HG03159 (cell line): ENCODE measurements at regions not wholly inside any gene's neighbourhood (a gene's known extent, or its start where the extent isn't known, plus 50 kb on each side); places are given as distances from the start of the nearest gene placed in this dataset.
"Not testable (repeated sequence)": the region's sequence is repeated elsewhere in the genome, so short reads cannot be mapped to it uniquely, and the experiment has no call there.

ENCODE experiments used
- ATAC-seq: cut with Tn5 transposase; IDR thresholded peaks from one replicate; pipeline ENCODE4 v1.9.1; 2021; ENCODE audit warnings: mild to moderate bottlenecking, moderate library complexity; ENCODE audit not compliant: unreplicated experiment

DNA sequence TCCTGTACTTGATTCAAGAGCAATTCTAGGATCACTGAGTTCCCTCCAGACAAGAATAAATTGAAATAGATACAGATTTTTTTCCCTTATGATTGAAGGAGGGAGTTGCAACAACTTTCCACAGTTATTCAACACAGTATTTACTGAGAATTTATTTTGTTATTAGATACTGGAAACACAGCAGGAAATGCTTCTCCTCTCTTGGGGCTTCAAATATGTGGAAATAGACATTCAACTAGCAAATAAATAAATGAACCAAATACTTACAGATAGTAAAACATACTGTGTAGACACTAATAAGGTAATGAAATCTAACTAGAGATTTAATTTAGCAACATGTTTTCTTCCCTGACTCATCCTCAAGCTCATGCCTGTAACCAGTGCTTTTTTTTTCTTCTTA lies 169.2 kb downstream of the LNPK start:
- no peak for ATAC-seq

DNA sequence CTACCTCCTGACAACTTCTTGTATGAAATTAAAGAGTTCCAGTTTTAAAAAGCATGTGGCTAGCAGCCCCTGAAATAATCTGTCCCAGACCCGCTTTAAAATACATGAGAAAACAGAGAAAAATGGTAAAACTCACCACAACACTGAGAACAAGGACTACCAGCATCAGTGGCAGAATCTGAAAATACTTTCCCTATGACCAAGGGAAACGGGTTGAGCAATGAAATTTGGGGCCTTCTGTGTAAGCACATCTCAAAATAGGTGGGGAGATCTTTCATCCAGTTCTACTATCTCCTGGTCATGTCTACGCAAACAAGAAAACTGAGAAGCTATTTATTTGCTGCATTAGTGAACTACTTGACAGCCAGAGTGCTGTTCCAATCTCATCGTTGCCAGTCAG lies 172.3 kb downstream of the LNPK start:
- no peak for ATAC-seq

DNA sequence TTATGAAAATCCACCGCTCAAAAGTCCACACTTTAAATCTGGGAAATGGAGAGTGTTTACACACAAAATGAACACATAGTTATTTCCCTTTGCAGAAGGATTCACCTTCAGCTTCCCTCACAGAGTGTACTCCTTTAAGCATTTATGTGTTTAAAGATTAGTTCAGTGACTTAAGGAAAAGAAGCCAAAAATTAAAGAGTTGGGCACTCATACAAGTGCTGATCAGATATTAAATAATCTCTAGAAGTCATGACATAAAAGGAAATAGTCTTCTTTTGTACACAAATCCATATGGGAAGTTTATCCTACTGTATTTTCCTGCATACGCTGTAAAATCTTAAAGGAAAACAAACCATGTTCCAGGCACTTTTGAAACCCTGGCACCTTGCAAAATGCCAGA lies 174.2 kb downstream of the LNPK start:
- no peak for ATAC-seq

DNA sequence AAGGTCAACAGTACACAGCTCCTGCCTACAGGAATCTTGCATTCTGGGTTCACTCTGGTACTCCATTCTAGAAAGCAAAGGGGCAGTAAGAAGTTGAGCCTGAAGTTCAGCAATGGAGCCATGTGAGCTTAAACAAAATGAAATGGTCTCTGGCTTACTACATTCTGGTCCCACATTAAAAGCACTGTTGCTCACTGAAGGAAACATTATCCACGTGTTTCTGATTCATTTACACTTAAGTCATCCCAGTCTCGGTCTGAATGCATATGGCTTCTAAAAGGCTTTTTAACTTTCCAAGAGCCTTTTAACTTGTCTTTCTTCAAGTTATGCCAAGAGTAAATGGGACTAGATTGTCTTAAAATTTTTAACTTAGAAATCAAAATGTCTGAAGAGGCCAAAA lies 177.8 kb downstream of the LNPK start:
- ATAC-seq, result no peak

DNA sequence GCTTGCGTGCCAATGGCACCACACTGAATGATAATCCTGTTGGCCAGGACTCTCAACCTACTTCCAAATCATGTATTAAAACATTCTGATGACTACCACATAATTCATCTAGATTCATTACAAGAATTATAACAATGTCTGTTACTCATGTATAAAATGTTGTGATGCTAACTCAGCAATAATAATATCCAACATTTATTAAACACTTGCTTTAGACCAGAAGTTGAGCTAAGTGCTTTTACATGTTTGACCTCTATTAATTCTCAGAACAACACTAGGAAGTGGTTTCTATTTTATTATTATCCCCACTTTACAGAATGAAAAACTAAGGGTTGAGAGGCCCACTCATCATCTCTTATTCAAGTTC lies 178.4 kb downstream of the LNPK start:
- no peak for ATAC-seq

DNA sequence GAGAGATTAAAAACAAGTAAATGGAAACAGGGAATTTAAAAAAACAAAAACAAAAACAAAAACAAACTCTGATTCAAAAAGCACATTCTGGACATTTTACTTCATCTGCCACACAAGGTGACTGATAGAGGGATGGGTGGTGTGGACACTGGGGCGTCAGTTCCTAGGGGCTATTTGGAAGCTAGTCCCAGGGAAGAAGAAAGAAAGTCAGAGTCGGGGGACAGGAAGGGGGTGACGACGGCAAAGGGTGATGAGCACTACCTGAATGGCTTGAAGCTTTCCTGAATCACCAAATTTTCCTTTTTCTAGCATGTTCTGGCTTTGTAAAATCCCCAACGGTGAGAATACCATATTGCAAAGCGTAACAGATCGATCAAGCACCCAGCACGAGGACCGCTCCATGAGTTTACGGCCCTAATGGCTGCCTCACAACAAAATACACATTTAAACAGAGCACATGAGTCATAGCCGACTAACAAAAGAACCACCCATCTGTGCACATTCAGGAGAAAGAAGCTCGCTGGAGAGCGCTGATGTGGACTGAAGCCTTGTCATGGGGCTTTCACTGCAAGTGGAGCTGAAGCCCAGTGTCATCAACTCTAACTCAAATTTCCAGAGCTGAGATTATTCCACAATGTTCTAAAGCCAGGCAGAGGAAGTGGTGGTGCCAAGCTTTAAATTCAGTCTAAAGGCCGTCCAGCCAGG lies 178.9 kb downstream of the LNPK start:
- ATAC-seq, result no peak

DNA sequence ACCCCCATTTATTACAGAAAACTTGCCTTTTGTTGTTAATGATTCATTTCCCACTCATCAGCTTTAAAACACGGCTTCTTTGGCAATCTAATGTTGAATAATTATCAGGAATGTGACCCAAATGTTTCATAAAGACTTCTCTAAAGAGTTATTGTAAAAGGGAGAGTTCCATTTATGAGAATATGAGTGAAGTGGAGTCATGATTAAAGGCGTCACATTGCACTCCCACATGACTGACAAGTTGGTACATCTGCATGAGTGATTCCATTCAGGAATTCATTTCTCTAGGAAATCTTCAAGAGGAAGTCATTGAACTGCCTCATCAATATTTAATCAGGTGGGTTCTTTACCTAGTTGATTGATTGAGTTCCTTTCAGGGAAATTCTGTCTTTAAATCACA lies 184.8 kb downstream of the LNPK start:
- ATAC-seq, result no peak

DNA sequence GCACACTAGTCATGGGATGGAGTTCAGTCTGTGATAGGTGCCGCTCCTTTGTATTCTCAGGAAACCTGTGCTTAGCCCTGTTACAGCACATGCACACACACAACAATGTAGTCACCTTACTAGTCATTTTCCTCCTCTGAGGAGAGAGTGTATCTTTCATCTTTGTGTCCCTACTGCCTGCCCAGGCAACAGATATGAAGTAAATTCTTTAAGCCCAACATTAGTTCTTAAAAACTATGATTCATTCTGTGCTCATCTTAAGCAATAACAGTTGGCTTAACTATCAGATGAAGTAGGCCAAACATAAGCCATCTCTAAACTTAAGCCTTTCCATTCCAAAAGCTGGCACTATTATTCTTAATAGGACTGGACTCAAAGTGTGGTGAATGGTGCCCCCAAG lies 186.5 kb downstream of the LNPK start:
- ATAC-seq, result no peak

DNA sequence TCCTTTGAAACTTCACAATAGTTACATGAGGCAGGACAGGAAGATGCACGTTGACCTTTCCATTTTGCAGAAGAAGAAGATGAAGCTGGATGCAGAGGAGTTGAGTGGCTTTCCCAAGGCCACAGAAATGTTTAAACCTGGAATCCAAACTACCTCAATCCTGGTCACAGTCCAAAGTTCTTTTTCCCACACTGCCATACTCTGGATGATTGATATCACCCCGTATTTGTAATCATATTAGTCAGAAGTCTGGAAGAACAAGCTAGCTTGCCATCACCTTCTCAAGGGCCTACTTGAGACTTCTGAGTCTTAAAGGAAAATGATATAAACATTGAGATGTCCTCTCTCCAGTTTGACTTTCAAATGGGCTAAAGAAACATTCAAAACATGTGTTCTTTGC lies 190.1 kb downstream of the LNPK start:
- ATAC-seq, result no peak

DNA sequence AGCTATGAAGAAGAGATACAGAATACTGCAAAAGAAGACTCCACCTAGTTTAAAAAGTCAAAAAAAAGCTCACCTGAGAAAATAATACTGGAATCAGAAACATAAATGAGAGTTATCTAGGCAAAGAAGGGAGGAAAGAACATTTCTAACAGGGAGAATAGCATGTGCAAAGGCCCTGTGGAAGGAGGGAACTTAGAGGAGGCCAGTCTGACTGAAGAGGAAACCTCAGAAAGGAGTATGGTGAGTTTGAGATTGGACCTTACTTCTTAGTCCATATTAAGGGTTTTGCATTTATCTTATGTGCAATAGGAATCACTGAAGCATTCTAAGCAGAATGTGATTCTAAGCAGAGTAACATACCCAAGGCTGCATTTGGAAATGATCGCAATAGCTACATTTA lies 193.2 kb downstream of the LNPK start:
- ATAC-seq, result no peak

DNA sequence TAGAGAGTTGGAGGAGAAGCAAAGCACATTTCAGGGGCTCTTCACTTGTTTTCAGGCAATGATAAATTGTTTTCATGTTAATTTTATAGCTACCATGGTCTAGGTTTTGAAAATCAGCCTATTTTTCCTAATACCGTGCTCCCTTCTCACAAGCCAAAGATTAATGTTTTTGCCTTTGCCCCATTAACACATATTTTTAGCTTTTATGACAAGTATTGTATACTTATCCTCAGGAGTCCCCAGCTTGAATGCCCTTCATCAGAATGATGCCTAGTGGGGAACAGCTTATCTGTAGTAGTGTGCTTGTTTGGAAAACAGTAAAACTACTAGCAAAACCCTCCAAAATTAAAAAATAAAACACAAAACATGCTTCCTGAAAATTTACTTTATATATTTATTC lies 194.0 kb downstream of the LNPK start:
- ATAC-seq, result no peak

DNA sequence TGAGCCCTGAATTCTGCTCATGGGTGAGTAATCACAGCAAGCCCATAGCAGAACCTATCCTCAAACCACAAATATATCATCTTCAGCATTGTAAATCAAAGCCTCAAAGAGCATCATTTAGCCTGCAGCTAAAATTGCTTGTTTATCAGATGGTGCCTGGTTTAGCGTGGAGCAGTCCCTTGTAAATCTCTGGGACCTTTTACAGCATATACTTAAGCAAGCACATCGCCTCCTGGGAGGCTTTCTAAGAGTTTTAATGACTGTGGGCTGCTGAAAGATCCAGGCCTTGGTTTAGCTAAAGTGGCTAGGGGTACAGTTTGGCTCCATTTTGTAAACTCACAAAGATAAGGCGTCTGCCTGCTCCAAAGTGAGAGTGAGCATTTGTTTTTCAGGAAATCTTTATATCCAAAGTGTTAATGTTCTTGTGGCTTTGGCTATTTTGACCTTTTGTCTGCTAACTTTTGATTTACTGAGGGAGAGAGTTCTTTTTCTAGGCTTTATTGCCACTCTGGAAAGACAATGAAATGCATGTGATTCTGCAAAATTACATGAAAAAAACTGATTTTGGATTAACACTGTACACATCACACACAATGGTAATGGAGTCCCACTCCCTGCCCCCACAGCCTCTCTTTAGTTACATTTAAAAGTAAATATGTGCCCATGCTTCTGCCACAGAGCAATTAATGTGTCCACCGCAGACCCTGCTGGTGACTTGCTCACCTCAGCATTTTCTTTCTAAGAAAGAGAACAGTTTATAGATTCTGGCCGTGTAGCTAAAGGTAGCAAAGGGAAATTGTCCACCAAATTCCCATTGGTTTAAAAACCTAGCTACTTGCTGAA lies 194.8 kb downstream of the LNPK start:
- ATAC-seq, result no peak

DNA sequence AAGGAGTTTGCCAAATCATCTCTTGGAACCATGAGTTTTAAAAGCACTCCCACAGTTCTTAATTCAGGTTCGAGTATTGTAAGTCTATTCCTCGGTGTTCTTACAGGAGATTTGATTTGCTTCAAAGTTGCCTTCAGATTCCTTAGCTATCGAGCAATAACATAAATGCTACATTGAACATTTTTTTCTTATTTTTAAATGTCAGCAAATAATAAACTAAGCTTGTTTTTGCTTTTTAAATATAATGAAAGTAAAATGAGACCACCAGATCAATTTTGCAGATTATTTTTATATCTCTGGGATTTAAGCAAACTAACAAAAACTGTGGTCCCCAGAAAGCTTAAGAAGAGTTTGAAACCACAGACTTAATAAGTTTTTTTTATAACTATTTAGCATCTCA lies 195.5 kb downstream of the LNPK start:
- no peak for ATAC-seq

DNA sequence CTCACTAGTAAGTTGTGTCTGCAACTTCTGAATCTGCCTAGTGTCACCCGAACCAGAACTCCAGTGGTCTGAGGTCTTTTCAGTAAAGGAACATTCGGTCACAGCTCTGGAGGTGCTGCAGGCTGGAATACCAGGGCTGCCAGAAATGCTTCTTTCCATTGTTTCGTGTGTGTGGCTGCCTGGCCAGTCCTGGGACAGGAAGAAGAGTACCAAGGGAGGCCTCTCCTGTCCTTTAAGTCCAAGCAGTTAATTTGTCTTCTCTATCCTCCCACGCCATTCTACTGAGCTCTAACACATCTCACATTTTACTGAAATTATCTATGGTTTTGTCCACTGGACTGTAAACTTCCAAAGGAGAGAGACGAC lies 196.0 kb downstream of the LNPK start:
- ATAC-seq, result no peak

DNA sequence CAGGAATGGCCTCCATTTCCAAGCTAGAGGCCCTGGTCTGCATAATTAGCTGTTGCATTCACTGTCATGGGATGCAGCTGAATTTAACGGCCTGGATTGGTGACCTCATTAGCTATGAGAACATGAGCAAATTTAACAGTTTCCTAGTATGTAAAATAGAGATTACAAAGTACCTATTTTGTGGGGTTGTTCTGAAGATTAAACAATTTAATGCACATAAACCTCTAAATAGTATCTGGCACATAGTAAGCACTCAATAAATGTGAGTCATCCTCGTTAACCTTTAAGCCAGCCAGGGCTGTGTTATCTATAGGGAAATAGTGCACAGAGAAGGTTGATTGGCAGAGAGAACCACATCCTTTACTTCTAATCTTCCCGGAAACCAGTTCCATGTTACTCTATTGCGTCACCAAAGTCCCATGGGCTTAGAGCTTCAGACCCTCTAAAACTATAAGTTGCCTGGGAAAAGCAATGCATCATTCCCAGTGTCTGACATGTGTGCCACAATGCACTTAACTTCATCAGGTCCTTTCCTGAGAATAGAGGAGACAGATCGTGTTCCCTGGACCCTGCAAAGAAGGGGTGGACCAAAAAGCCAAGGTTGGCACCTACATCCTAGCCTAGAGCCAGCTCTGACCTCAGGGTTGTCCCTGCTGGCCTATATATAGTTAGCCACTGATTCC lies 196.5 kb downstream of the LNPK start:
- ATAC-seq, result no peak

DNA sequence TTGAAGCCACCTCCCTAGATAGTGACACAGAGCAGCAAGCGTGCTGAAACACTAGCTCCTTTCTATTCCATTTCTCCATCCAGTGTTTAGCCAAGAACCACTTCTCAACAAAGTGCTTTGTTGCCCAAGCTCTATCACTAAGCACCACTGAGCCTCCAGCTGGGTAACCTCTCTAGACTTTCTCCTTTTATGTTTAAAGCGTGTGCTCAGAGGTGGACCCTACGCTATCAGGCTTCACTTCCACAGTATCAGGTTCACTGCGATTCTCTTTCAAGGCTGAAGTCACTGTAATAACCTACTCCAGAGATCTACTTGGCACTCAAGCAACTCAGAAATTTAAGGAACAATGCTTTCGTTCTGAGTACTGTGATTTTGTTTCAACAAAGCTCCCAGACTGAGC lies 197.9 kb downstream of the LNPK start:
- ATAC-seq, result no peak

DNA sequence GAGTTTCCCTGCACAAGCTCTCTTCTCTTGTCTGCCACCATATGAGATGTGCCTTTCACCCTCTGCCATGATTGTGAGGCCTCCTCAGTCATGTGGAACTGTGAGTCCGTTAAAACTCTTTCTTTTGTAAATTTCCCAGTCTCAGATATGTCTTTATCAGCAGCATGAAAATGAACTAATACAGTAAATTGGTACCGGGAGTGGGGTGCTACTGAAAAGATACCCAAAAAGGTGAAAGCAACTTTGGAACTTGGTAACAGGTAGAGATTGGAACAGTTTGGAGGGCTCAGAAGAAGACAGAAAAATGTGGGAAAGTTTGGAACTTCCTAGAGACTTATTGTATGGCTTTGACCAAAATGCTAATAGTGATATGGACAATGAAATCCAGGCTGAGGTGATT lies 205.6 kb downstream of the LNPK start:
- ATAC-seq, result not testable (repeated sequence)

DNA sequence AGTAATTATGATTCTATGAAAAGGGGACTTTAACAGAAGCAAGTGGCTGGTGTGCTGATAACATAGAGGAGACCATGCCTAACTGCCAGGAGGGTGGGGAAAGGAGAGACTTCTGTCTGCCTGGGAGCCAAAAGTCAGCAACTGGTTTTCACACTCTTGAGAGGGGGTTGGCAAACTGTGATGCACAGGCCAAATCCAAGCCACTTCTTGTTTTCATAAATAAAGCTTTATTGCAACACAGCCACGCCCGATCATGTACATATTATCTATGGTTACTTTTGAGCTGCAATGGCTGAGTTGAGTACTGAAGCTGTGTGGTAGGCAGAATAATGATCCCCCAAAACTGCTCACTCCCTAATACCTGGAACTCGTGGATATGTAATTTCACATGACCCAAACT lies 208.4 kb downstream of the LNPK start:
- no peak for ATAC-seq

DNA sequence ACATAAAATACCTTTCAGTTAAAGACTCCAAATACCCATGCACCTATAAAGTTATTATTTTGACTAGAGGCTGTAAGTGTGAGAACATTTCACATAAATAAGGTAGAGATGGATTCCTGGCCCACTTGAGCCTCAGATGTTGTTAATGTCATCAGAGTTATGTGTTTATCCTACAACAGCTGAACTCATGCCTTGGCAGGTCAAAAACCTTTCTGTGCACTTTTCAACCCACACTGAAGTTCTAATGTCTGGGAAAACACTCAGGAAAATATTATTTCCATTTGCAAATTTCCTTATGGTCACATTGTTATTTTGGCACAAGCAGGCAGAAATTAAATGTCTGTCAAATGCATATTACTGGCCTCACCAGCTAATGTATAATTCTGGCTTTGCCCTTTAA lies 209.2 kb downstream of the LNPK start:
- no peak for ATAC-seq

DNA sequence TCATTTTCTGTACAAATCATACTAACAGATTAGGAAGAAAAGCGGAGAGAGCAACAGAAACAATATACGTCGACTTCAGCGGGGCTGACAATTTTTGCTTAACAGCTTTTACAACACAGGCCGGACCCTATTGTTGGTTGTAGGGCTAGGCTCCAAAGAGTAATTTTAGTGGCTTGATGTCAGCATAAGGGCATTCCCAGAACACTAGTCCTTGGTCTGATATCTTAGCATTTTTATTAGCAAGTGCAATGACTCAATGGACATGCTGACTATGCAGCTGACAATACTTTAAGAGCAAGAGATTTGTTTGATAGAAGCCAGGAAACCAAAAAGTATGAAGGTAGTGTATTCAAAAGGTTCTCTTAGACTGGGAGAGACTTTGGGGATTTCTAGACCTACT lies 209.9 kb downstream of the LNPK start:
- no peak for ATAC-seq

DNA sequence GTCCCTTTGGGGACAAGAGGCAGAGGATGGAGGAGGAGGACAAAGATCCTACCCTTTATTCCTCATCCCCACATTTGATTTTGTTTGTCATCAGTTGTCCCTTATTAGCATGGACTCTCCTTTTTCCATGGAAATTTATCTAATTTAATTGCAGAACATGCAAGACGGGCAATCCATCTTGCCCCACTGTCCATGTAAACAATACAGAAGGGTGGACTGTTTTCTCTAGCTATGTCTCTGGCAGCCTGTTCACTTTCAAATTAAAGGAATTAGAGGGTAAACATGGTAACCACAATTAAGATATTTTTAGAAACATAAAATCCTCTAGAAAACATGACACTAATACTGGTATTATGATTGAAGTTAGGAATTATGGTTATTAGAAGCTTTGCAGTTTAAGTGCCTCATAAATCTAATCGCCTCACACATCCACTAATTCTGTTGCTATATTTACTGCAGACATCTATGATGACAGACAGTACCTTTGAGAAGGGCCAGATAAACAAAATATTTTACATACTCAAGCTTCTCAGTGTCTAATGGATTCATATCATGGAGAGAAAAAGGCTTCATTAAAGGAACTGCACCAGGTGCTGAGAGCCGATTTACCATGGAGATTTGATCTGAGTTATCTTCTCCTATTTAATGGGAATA lies 215.5 kb downstream of the LNPK start:
- ATAC-seq, result no peak

DNA sequence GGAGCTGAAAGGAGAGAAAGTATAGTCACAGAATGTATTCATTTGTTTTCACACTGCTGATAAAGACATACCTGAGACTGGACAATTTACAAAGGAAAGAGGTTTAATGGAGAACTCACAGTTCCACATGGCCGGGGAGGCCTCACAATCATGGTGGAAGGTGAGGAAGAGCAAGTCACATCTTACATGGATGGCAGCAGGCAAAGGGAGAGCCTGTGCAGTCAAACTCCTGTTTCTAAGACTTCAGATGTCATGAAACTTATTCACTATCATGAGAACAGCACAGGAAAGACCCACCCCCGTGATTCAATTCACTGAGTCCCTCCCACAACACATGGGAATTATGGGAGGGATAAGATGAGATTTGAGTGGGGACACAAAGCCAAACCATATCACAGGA lies 224.7 kb downstream of the LNPK start:
- not testable (repeated sequence) for ATAC-seq
